SK-N-SH treated with all-trans-retinoic acid at 6 μM for 48 hours (cell line): ENCODE measurements at regions not wholly inside any gene's neighbourhood (a gene's known extent, or its start where the extent isn't known, plus 50 kb on each side); places are given as distances from the start of the nearest gene placed in this dataset.

Experiments
- GLIS3 ChIP-seq: fragments of 250-450 bp; sonication (Bioruptor Pico); IDR thresholded peaks from 2 replicates; pipeline ENCODE4 v1.5.0; 2020; ENCODE audit warnings: mild to moderate bottlenecking, moderate library complexity
- PATZ1 ChIP-seq: fragments of 250-450 bp; sonication (Bioruptor Pico); IDR thresholded peaks from 2 replicates; pipeline ENCODE4 v1.8.0; 2020; ENCODE audit warnings: mild to moderate bottlenecking, moderate library complexity, borderline replicate concordance
- POU6F1 ChIP-seq: fragments of 250-450 bp; sonication (Bioruptor Pico); IDR thresholded peaks from 2 replicates; pipeline ENCODE4 v1.8.0; 2021; ENCODE audit warnings: low read depth, mild to moderate bottlenecking, moderate library complexity, borderline replicate concordance
- RARB ChIP-seq: fragments of 250-450 bp; sonication (Bioruptor Pico); IDR thresholded peaks from 2 replicates; pipeline ENCODE4 v1.8.0; 2021; ENCODE audit warnings: mild to moderate bottlenecking, moderate library complexity
- TCF4 ChIP-seq: fragments of 250-450 bp; sonication (Bioruptor Pico); IDR thresholded peaks from 2 replicates; pipeline ENCODE4 v1.8.0; 2021; ENCODE audit warnings: mild to moderate bottlenecking, moderate library complexity, borderline replicate concordance
- TSHZ2 ChIP-seq: fragments of 250-450 bp; sonication (Bioruptor Pico); IDR thresholded peaks from 2 replicates; pipeline ENCODE4 v1.5.0; 2020; ENCODE audit warnings: mild to moderate bottlenecking, moderate library complexity
- ZC3H10 ChIP-seq: fragments of 250-450 bp; sonication (Bioruptor Pico); IDR thresholded peaks from 2 replicates; pipeline ENCODE4 v1.5.1; 2021; ENCODE audit warnings: mild to moderate bottlenecking, moderate library complexity
- ZFP3 ChIP-seq: fragments of 250-450 bp; sonication (Bioruptor Pico); IDR thresholded peaks from 2 replicates; pipeline ENCODE4 v1.5.0; 2020; ENCODE audit warnings: mild to moderate bottlenecking, moderate library complexity
- ZNF8 ChIP-seq: fragments of 450-650 bp; formaldehyde crosslinking; IDR thresholded peaks from 2 replicates; pipeline ENCODE4 v1.5.0; 2020; ENCODE audit warnings: mild to moderate bottlenecking, moderate library complexity

- TF ChIP-seq TSHZ2 (CRISPR knock-in tag), result no peak
- no peak for TF ChIP-seq PATZ1
- TF ChIP-seq ZFP3, result no peak
- TF ChIP-seq POU6F1 (CRISPR knock-in tag), result no peak
- TF ChIP-seq RARB (CRISPR knock-in tag), result no peak
- TF ChIP-seq ZNF8 (CRISPR knock-in tag), result no peak
- TF ChIP-seq GLIS3 (CRISPR knock-in tag), result no peak
- no peak for TF ChIP-seq TCF4 (CRISPR knock-in tag)
- no peak for TF ChIP-seq ZC3H10 (CRISPR knock-in tag)
These were observed 478.3 kb upstream of the FTMT start for GRCh38 chr5:121373371-121373770.
